Neural cell (in vitro differentiated cells): ENCODE measurements at regions not wholly inside any gene's neighbourhood (a gene's known extent, or its start where the extent isn't known, plus 50 kb on each side); places are given as distances from the start of the nearest gene placed in this dataset.

ENCODE experiments used
- H2AFZ ChIP-seq: fragments of 200-600, 300-800 bp; sonication (generic), shearing (Covaris generic); 2 replicates; pipeline ENCODE4 v1.6.0; 2014; ENCODE audit warnings: low read depth, mild to moderate bottlenecking, antibody characterized with exemption, low read length, moderate library complexity
- H3F3A ChIP-seq: fragments of 200-600 bp; shearing (Covaris generic); 2 replicates; pipeline ENCODE4 v1.6.1; 2016; ENCODE audit warnings: mild to moderate bottlenecking, moderate library complexity, mixed read lengths, antibody characterized with exemption, low read length; ENCODE audit not compliant: insufficient read depth, poor library complexity, severe bottlenecking
- H3K27ac ChIP-seq: fragments of 200-600, 300-800 bp; sonication (generic), shearing (Covaris generic); 2 replicates; pipeline ENCODE4 v1.5.1; 2014; ENCODE audit warnings: mild to moderate bottlenecking, low read length, moderate library complexity
- H3K27me3 ChIP-seq: fragments of 300-800, 200-600 bp; sonication (generic), shearing (Covaris generic); 2 replicates; pipeline ENCODE4 v1.6.0; 2014; ENCODE audit warnings: mild to moderate bottlenecking, low read depth, low read length, moderate library complexity; ENCODE audit not compliant: insufficient read depth
- H3K36me3 ChIP-seq: fragments of 300-800, 200-600 bp; sonication (generic), shearing (Covaris generic); 2 replicates; pipeline ENCODE4 v1.5.1; 2014; ENCODE audit warnings: mild to moderate bottlenecking, antibody characterized with exemption, low read length, moderate library complexity; ENCODE audit not compliant: insufficient read depth
- H3K4me2 ChIP-seq: fragments of 300-800, 200-600 bp; sonication (generic), shearing (Covaris generic); 2 replicates; pipeline ENCODE4 v1.6.0; 2014; ENCODE audit warnings: mild to moderate bottlenecking, low read length
- H3K4me3 ChIP-seq: fragments of 300-800, 200-600 bp; sonication (generic), shearing (Covaris generic); 2 replicates; pipeline ENCODE4 v1.5.1; 2014; ENCODE audit warnings: mild to moderate bottlenecking, low read length, moderate library complexity
- H3K79me2 ChIP-seq: fragments of 200-600 bp; shearing (Covaris generic); replicated peaks from 2 replicates; pipeline ENCODE4 v1.6.0; 2014; ENCODE audit warnings: mild to moderate bottlenecking, low read length, moderate library complexity; ENCODE audit not compliant: insufficient read depth
- H3K9ac ChIP-seq: fragments of 300-800, 200-600 bp; sonication (generic), shearing (Covaris generic); 2 replicates; pipeline ENCODE4 v1.6.1; 2016; ENCODE audit warnings: mild to moderate bottlenecking, low read length, mixed read lengths
- H3K9me2 ChIP-seq: fragments of 200-600 bp; shearing (Covaris generic); 2 replicates; pipeline ENCODE4 v1.6.1; 2016; ENCODE audit warnings: mild to moderate bottlenecking, low read length, mixed read lengths; ENCODE audit not compliant: insufficient read depth
- H3K9me3 ChIP-seq: fragments of 200-600, 300-800 bp; sonication (generic), shearing (Covaris generic); 2 replicates; pipeline ENCODE4 v1.6.1; 2016; ENCODE audit warnings: mild to moderate bottlenecking, mixed run types, low read length, moderate library complexity, mixed read lengths
- H4K20me1 ChIP-seq: fragments of 200-600 bp; shearing (Covaris generic); 2 replicates; pipeline ENCODE4 v1.6.1; 2016; ENCODE audit warnings: mild to moderate bottlenecking, mixed run types; ENCODE audit not compliant: insufficient read depth
- EP300 ChIP-seq: fragments of 450-650 bp; conservative IDR thresholded peaks from 2 replicates; pipeline ENCODE4 v1.6.1; 2014; ENCODE audit warnings: antibody characterized with exemption, mild to moderate bottlenecking, moderate library complexity; ENCODE audit not compliant: poor library complexity, severe bottlenecking
- EZH2 ChIP-seq: fragments of 200-600, 300-800 bp; shearing (Covaris generic), sonication (generic); IDR thresholded peaks from 2 replicates; pipeline ENCODE4 v1.6.1; 2014; ENCODE audit warnings: antibody characterized with exemption, low read length, borderline replicate concordance, mild to moderate bottlenecking; ENCODE audit not compliant: insufficient read depth, poor library complexity, severe bottlenecking
- MXI1 ChIP-seq: fragments of 450-650 bp; conservative IDR thresholded peaks from 2 replicates; pipeline ENCODE4 v1.6.1; 2014; ENCODE audit warnings: antibody characterized with exemption, mild to moderate bottlenecking; ENCODE audit not compliant: poor library complexity, severe bottlenecking
- POLR2AphosphoS5 ChIP-seq: IDR thresholded peaks from 2 replicates; pipeline ENCODE4 v1.6.1; 2012
- RAD21 ChIP-seq: fragments of 450-650 bp; conservative IDR thresholded peaks from 2 replicates; pipeline ENCODE4 v1.6.1; 2014; ENCODE audit warnings: antibody characterized with exemption, mild to moderate bottlenecking, moderate library complexity
- SMC3 ChIP-seq: fragments of 450-650 bp; conservative IDR thresholded peaks from 2 replicates; pipeline ENCODE4 v1.6.1; 2014; ENCODE audit warnings: antibody characterized with exemption, mild to moderate bottlenecking, moderate library complexity; ENCODE audit not compliant: poor library complexity
- TAF1 ChIP-seq: IDR thresholded peaks from 2 replicates; pipeline ENCODE4 v1.6.1; 2012; ENCODE audit warnings: low read depth
- TF ChIP-seq, protein P1 (sequence below): fragments of 450-650 bp; IDR thresholded peaks from 2 replicates; pipeline ENCODE4 v1.5.1; 2014; ENCODE audit warnings: antibody characterized with exemption, mild to moderate bottlenecking, moderate library complexity; ENCODE audit not compliant: poor library complexity, severe bottlenecking
- TF ChIP-seq, protein P2 (sequence below): IDR thresholded peaks from 2 replicates; pipeline ENCODE4 v1.6.1; 2012; ENCODE audit warnings: borderline replicate concordance

DNA sequence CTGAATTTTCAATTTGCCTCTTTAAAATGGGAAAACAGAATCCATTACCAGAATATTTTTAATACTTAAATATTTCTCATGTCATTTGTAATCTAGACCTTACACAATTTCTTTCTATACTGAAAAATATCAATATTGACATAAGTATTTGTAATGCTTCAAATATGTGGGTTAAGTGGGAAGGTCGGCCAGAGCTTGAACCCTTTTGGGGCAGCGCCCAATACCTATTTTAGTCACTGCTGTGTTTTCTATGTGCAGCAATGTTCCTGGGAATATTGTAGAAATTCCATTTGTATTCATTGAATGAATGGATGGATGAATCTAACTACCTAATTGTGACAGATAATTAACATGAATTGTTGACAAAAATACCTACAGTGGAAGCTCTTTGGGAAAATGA lies 459.7 kb upstream of the ZNF717 start:
- no peak for TF ChIP-seq EZH2
- TF ChIP-seq RAD21 = no peak
- TF ChIP-seq POLR2AphosphoS5 = no peak
- TF ChIP-seq, protein P1, sequence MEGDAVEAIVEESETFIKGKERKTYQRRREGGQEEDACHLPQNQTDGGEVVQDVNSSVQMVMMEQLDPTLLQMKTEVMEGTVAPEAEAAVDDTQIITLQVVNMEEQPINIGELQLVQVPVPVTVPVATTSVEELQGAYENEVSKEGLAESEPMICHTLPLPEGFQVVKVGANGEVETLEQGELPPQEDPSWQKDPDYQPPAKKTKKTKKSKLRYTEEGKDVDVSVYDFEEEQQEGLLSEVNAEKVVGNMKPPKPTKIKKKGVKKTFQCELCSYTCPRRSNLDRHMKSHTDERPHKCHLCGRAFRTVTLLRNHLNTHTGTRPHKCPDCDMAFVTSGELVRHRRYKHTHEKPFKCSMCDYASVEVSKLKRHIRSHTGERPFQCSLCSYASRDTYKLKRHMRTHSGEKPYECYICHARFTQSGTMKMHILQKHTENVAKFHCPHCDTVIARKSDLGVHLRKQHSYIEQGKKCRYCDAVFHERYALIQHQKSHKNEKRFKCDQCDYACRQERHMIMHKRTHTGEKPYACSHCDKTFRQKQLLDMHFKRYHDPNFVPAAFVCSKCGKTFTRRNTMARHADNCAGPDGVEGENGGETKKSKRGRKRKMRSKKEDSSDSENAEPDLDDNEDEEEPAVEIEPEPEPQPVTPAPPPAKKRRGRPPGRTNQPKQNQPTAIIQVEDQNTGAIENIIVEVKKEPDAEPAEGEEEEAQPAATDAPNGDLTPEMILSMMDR = no peak
- TF ChIP-seq SMC3 = no peak
- no peak for TF ChIP-seq EP300
- no peak for TF ChIP-seq TAF1
- TF ChIP-seq, protein P2, sequence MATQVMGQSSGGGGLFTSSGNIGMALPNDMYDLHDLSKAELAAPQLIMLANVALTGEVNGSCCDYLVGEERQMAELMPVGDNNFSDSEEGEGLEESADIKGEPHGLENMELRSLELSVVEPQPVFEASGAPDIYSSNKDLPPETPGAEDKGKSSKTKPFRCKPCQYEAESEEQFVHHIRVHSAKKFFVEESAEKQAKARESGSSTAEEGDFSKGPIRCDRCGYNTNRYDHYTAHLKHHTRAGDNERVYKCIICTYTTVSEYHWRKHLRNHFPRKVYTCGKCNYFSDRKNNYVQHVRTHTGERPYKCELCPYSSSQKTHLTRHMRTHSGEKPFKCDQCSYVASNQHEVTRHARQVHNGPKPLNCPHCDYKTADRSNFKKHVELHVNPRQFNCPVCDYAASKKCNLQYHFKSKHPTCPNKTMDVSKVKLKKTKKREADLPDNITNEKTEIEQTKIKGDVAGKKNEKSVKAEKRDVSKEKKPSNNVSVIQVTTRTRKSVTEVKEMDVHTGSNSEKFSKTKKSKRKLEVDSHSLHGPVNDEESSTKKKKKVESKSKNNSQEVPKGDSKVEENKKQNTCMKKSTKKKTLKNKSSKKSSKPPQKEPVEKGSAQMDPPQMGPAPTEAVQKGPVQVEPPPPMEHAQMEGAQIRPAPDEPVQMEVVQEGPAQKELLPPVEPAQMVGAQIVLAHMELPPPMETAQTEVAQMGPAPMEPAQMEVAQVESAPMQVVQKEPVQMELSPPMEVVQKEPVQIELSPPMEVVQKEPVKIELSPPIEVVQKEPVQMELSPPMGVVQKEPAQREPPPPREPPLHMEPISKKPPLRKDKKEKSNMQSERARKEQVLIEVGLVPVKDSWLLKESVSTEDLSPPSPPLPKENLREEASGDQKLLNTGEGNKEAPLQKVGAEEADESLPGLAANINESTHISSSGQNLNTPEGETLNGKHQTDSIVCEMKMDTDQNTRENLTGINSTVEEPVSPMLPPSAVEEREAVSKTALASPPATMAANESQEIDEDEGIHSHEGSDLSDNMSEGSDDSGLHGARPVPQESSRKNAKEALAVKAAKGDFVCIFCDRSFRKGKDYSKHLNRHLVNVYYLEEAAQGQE = no peak
- Histone ChIP-seq H3K27ac (no peak overlapping the region), H3K9me2 (no peaks in the 10 kb centered on the region), H2AFZ (no peak overlapping the region), H4K20me1 (no peaks in the 10 kb centered on the region), H3K79me2 (no peaks in the 10 kb centered on the region), H3K4me2 (no peak overlapping the region), H3K9me3 (no peaks in the 10 kb centered on the region), H3F3A (no peaks in the 10 kb centered on the region), H3K9ac (no peak overlapping the region), H3K36me3 (no peaks in the 10 kb centered on the region), H3K27me3 (no peaks in the 10 kb centered on the region), H3K4me3 (no peak overlapping the region)

GRCh38 chr3:76245622-76246021 lies 460.3 kb upstream of the ZNF717 start:
- H4K20me1 ChIP-seq = no peaks in the 10 kb centered on the region
- H3K27me3 ChIP-seq = no peaks in the 10 kb centered on the region
- no peak overlapping the region for H3K4me3 ChIP-seq
- no peaks in the 10 kb centered on the region for H3K79me2 ChIP-seq
- H3K9me2 ChIP-seq = no peaks in the 10 kb centered on the region
- TF ChIP-seq EP300 = no peak
- TF ChIP-seq MXI1 = no peak
- no peak for TF ChIP-seq POLR2AphosphoS5
- H3K27ac ChIP-seq = no peak overlapping the region
- H3K4me2 ChIP-seq = no peak overlapping the region
- no peaks in the 10 kb centered on the region for H3K9me3 ChIP-seq
- H3K9ac ChIP-seq = no peak overlapping the region
- no peak overlapping the region for H2AFZ ChIP-seq
- no peaks in the 10 kb centered on the region for H3K36me3 ChIP-seq
- H3F3A ChIP-seq = no peaks in the 10 kb centered on the region

DNA sequence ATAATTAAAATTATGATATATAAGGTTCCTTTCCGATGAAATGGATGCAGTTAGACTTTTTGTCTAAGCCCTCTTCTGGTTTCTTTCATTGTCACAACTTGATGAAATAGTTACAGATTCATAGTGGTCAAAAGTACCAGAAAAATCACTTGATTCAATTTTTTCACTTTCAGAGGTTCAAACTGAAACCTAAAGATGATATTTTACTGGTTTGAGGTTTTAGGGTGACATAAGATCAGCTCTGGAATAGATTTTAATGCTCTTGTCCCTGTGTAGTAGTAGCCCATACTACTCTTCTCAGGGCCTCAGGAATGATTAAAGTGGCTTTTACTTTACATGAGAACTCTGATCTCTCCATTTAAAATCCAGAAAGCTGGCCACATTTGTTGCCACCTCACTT lies 479.1 kb upstream of the ZNF717 start:
- Histone ChIP-seq H4K20me1 (no peaks in the 10 kb centered on the region), H3K27me3 (no peaks in the 10 kb centered on the region), H3K27ac (no peak overlapping the region), H3K9ac (no peak overlapping the region), H3K9me3 (no peaks in the 10 kb centered on the region), H3K4me2 (no peak overlapping the region), H3K79me2 (no peaks in the 10 kb centered on the region), H3F3A (no peaks in the 10 kb centered on the region), H2AFZ (no peak overlapping the region), H3K9me2 (no peaks in the 10 kb centered on the region), H3K36me3 (no peaks in the 10 kb centered on the region), H3K4me3 (no peak overlapping the region)
- TF ChIP-seq RAD21 (no peak), EZH2 (no peak), MXI1 (no peak), TAF1 (no peak), SMC3 (no peak), EP300 (no peak), POLR2AphosphoS5 (no peak)
- TF ChIP-seq, protein P2 = no peak
- TF ChIP-seq, protein P1 = no peak
